ENCODE measurements at regions not wholly inside any gene's neighbourhood (a gene's known extent, or its start where the extent isn't known, plus 50 kb on each side); places are given as distances from the start of the nearest gene placed in this dataset.
"Not testable (repeated sequence)": the region's sequence is repeated elsewhere in the genome, so short reads cannot be mapped to it uniquely, and the experiment has no call there.

DNA sequence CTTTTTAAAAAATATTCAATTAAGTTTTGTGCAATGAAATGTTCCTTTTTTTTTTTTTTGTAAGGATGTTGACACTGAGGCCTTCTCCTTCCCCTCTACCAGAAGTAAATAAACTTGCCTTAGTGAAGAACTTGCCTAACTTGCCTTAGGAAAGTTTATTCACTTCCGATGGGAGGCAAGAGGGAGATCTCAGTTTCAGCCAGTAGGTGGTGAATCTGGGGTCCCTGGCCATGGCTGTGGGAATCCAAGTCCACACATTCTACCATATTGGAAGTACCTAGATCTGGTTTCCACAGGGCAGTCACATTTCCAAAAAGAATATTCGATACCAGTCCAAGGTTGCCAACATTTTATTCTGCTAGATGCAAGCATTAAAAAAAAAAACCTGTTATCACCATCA is 270.9 kb downstream of the CCSER2 start:
- H3K27ac Mint-ChIP-seq: no peak overlapping the region
- H3K4me1 Mint-ChIP-seq: no peaks in the 10 kb centered on the region
- H3K9me3 Mint-ChIP-seq: peaks cover 11% of the 10 kb centered on the region
- TF ChIP-seq, protein P1, sequence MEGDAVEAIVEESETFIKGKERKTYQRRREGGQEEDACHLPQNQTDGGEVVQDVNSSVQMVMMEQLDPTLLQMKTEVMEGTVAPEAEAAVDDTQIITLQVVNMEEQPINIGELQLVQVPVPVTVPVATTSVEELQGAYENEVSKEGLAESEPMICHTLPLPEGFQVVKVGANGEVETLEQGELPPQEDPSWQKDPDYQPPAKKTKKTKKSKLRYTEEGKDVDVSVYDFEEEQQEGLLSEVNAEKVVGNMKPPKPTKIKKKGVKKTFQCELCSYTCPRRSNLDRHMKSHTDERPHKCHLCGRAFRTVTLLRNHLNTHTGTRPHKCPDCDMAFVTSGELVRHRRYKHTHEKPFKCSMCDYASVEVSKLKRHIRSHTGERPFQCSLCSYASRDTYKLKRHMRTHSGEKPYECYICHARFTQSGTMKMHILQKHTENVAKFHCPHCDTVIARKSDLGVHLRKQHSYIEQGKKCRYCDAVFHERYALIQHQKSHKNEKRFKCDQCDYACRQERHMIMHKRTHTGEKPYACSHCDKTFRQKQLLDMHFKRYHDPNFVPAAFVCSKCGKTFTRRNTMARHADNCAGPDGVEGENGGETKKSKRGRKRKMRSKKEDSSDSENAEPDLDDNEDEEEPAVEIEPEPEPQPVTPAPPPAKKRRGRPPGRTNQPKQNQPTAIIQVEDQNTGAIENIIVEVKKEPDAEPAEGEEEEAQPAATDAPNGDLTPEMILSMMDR (IDR thresholded peaks at IDR 0.05; ENCODE audit: unreplicated experiment): no peak
- no peak for DNase-seq (ENCODE audit: low spot score in 2 of 2, unreplicated experiment in 2 of 2)
- H3K36me3 Mint-ChIP-seq: no peaks in the 10 kb centered on the region
- no peak overlapping the region for H3K4me3 Mint-ChIP-seq
- H3K27me3 Mint-ChIP-seq (ENCODE audit: low read depth): peaks cover 33% of the 10 kb centered on the region

DNA sequence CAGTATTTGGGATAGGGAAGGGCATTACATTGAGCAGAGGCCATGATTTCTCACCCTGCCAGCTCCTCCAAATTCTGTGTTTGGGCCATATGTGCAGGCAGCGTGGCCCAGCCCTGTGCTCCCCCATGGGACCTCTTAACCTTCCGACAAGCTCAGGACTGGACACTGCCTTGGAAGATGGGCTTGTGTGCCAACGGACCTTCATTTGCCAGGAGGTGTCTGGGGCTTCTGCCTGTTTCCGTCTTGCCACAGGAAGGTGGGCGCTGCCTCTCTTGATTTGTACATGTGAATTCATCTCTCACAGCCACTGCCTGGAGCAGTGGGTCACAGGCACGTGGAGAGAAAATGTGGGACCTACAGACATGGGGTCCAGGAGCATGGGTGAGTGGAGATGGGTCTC is 272.6 kb downstream of the CCSER2 start:
- TF ChIP-seq, protein P1 (IDR thresholded peaks at IDR 0.05; ENCODE audit: unreplicated experiment): no peak
- H3K4me3 Mint-ChIP-seq: no peak overlapping the region
- peaks cover 11% of the 10 kb centered on the region for H3K9me3 Mint-ChIP-seq
- no peaks in the 10 kb centered on the region for H3K36me3 Mint-ChIP-seq
- H3K27me3 Mint-ChIP-seq (ENCODE audit: low read depth): peaks cover 37% of the 10 kb centered on the region
- DNase-seq (ENCODE audit: low spot score in 2 of 2, unreplicated experiment in 2 of 2): peak in 1 of 2 experiments; percentile 16
- H3K27ac Mint-ChIP-seq: no peak overlapping the region
- H3K4me1 Mint-ChIP-seq: no peaks in the 10 kb centered on the region

DNA sequence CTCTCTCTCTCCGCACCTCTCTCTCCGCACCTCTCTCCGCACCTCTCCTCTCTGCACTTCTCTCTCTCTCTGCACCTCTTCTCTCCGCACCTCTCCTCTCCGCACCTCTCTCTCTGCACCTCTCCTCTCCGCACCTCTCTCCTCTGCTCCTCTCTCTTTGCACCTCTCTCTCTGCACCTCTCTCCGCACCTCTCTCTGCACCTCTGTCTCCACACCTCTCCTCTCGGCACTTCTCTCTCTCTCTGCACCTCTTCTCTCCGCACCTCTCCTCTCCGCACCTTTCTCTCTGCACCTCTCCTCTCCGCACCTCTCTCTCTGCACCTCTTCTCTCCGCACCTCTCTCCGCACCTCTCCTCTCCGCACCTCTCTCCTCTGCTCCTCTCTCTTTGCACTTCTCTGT is 274.2 kb downstream of the CCSER2 start:
- H3K4me1 Mint-ChIP-seq, H3K27ac Mint-ChIP-seq, H3K9me3 Mint-ChIP-seq, H3K4me3 Mint-ChIP-seq, H3K36me3 Mint-ChIP-seq: not testable (repeated sequence)
- DNase-seq (ENCODE audit: low spot score in 2 of 2, unreplicated experiment in 2 of 2): peak in 1 of 2 experiments; percentile 7
- H3K27me3 Mint-ChIP-seq (ENCODE audit: low read depth): peaks cover 48% of the 10 kb centered on the region

DNA sequence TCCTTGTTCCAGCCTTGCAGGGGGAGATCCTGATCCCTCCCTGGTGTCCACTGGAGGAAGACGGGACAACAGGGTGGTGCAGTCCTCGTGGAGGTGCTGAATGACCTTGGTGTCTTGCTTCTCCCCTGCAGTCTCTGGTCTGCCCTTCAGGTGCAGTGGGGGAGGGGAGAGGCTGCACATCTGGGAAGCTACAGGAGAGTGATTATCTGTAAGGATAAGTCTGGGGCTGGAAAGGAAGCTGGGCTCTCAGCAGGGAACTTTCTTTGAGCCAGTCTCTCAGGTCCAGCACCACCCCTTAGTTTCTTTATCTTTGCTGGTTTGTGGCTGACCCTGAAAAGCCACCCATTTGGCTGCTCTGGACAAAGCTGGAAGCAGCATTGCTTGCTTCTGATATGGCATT is 275.6 kb downstream of the CCSER2 start:
- H3K4me3 Mint-ChIP-seq: no peak overlapping the region
- H3K4me1 Mint-ChIP-seq: no peaks in the 10 kb centered on the region
- H3K27ac Mint-ChIP-seq: no peak overlapping the region
- H3K9me3 Mint-ChIP-seq: no peaks in the 10 kb centered on the region
- peaks cover 44% of the 10 kb centered on the region for H3K27me3 Mint-ChIP-seq (ENCODE audit: low read depth)
- no peak for DNase-seq (ENCODE audit: low spot score in 2 of 2, unreplicated experiment in 2 of 2)
- H3K36me3 Mint-ChIP-seq: no peaks in the 10 kb centered on the region
- TF ChIP-seq, protein P1 (IDR thresholded peaks at IDR 0.05; ENCODE audit: unreplicated experiment): no peak

DNA sequence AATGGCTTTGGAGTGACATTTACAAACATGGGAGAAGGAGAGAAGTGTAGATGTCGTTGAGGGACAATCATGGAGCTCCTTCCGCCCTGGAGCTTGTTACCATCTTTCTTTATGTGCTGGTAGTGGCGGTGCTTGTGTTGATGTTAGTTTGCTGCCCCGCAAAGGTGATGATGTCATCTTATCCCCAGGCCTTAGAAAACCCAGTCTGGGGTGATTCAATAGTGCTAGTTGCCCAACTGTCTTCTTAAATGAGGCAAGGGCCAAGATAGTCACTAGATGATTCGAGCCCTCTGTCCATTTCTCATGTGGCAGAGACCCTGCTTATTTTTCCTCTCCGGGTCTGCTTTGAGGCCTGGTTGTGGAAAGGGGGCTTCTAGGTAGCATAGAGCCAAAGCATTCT is 277.4 kb downstream of the CCSER2 start:
- no peak for DNase-seq (ENCODE audit: low spot score in 2 of 2, unreplicated experiment in 2 of 2)
- H3K27me3 Mint-ChIP-seq (ENCODE audit: low read depth): peaks cover 43% of the 10 kb centered on the region
- H3K4me1 Mint-ChIP-seq: no peaks in the 10 kb centered on the region
- no peak overlapping the region for H3K27ac Mint-ChIP-seq
- H3K4me3 Mint-ChIP-seq: no peak overlapping the region
- H3K36me3 Mint-ChIP-seq: no peaks in the 10 kb centered on the region
- TF ChIP-seq, protein P1 (IDR thresholded peaks at IDR 0.05; ENCODE audit: unreplicated experiment): no peak
- H3K9me3 Mint-ChIP-seq: no peaks in the 10 kb centered on the region

DNA sequence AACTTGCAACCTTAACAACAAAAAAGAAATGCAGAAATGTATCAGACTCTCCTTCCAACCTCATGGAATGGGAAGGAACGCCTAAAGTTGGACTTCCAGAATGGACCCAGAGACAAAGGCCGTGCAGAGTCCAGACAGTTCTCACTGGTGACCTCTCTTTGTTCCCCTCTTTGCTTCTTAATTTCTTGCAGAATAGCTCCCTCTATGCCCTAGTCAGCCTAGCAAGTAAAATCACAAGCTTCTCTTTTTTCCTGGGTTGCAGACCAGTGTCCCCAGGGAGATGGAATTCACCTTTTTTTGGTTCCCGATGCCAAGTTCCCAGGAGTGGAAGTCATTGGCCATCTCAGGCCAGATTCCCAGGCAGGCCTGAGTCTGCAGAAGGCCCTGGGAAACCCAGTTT is 278.0 kb downstream of the CCSER2 start:
- H3K36me3 Mint-ChIP-seq: no peaks in the 10 kb centered on the region
- H3K27ac Mint-ChIP-seq: no peak overlapping the region
- H3K4me3 Mint-ChIP-seq: no peak overlapping the region
- no peak for DNase-seq (ENCODE audit: low spot score in 2 of 2, unreplicated experiment in 2 of 2)
- H3K27me3 Mint-ChIP-seq (ENCODE audit: low read depth): peaks cover 48% of the 10 kb centered on the region
- TF ChIP-seq, protein P1 (IDR thresholded peaks at IDR 0.05; ENCODE audit: unreplicated experiment): no peak
- H3K9me3 Mint-ChIP-seq: no peaks in the 10 kb centered on the region
- H3K4me1 Mint-ChIP-seq: no peaks in the 10 kb centered on the region

Data from mesothelial cell of epicardium (in vitro differentiated cells).